ENCODE measurements at regions not wholly inside any gene's neighbourhood (a gene's known extent, or its start where the extent isn't known, plus 50 kb on each side); places are given as distances from the start of the nearest gene placed in this dataset.

DNA sequence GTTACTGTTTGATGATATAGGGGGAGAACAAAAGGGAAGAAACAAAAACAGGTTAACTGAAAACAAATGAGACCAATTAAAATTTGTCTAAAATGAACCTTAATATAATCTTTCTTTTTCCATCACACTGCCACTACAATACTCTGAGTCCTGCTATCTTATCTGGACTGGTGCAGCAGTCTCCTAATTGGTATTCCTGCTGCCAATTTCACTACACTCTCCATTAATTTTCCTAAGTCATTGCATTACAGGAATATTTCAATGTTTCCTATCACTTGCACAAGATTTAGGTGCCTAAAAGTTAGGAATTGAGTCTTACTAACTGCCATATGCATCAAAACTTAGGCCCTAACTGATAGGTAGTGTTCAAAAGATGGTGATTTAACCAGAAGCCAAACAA is 884.9 kb upstream of the MGAT4C start:
- DNase-seq, result no peak

DNA sequence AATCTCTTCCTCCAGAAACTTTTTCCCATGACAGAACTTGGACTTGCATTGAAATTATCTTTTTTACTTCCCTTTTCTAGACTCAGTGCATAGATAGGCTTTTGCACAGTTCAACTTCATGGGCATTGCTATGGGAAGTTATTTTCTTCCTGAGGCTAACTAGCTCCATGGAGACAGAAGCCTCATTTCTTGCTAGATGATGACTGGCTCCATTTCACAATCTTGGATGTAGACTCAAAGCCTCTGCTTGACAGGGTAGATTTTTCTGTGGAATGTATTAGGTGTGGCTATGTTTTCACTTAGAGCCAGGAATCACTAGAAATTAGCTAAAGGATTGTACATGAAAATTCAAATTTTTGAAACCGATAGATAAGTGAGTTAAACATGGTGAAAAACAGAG is 884.1 kb upstream of the MGAT4C start:
- no peak for DNase-seq

DNA sequence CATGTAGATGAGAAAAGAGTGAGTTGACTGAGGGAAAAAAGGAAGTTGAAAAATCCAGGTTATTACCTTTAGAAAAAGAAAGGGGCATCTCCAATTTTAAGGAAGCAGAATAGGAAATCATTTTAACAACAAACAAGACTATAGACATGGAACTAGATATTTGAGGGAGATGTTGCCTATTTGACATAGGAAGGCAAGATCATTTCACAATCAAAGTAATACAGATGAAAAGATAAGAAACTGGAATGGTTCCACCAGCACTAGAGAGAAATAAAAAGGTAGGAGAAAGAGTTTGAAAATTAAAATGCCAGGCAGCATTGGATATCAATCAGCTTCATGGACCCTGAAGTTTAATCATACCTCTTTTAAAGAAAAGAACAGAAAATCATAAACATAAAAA is 881.0 kb upstream of the MGAT4C start:
- no peak for DNase-seq

DNA sequence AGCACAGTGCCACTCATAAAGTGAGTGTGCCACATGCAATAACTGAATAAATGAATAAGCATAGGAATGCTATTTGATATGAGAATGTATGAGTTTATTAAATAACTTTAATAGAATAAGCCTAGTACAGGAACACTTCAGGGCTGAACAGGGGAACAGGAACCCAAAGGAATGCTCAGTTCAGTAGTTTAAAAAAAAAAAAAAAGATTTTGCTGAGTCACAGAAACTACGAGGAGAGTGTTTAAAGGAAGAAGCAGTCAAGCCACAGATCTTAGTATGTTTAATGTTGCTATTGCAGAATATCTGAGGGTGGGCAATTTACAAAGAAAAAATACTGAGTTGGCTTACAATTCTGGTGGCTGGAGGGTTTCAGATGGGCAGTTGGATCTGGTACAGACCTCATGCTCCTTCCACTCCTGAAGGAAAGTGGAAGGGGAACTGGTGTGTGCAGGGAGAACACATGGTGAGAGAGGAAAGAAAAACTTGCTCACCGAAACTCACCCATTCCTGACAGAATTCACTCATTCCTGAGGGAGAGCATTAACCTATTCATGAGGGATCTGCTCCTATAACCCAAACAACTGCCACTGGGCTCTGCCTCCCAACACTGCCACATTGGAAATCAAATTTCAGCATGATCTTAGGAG is 880.3 kb upstream of the MGAT4C start:
- no peak for DNase-seq

DNA sequence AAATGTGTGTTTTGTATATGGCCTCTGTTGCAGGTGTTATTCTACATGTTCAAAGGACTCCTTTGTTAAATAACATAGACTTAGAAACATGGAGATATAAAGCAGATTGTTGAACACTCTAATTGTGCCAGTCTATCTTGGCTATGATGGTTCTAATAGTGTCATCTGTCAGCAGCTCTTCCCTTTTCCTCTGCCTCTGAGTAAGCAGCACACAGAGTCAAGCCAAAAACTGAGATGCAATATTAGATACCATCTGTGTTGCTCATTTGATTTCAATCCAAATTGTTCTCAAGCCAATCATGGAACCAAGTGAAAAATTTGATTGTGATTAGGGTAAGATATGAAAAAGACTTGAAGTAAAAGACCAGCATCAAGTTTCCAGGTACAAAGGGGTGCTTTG is 871.1 kb upstream of the MGAT4C start:
- no peak for DNase-seq

DNA sequence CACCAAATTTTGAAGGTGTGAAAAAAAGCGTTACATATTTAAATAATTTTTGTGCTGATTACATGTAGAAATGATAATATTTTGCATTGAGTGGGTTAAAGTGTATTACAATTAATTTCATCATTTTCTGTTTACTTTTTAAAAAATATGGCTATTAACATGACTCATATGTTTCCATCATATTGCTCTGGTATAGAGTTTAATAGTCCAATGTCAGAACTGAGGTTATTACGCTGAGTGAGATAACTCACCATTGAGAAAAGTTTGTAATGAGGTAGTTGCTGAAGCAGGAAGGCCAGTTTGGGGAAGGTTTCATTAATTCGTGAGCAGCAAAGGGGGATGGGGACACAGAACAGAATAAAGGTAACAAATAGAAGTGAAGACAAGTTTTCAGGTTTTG is 865.7 kb upstream of the MGAT4C start:
- DNase-seq, result no peak

DNA sequence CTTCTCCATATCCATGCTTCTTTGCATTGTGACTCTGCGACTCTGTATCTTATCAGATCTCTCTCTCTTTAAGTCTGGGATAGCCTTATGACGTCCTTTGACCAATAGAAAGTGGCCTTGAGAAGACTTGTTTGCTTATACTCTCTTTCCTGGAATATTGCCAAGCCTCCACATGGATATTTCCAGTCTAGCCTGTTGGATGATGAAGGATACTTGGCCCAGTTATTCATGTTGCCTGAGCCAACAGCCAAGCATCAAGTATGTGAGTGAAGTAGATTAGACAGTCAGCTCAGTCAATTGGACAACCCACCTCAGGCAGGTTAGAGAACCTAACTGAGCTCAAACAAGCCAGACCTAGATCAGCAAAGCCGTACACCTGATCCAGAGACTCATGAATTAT is 864.2 kb upstream of the MGAT4C start:
- DNase-seq, result peak; percentile 5

DNA sequence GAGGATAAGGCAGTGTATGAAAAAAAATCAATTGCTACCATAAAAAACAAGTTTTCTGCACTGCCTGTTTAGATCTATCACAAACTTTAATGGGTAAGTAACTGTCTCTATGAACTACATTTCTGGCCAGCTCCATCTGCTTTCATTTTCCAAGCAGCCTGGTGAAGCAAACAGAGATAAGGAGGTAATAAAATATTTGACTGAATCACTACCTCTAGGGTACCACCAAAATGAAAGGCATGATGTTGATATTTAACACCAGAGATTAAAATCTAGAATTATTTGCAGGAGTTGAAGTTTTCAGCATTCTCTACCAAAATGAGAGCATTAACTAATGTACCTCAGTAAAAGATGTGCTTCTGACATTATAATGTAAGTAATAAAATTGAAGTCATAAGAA is 863.5 kb upstream of the MGAT4C start:
- DNase-seq, result no peak

DNA sequence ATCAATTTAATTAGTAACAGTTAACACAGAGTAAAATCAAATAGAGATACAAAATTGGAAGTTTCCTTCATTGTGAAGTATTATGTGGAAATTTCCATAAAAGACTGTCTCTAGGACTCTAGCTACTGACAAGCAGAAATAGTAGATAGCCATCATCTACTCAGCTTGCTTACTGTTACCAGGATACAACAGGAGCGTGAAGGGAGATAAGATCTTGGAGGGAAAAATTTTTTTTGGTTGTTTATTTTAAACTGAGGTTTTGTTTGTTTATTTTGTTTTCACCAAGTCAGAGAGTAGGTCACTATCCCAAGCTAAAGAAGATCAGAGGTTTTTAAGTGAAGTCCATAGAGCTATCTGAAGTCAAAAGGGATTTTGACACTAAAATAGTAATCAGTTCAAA is 861.3 kb upstream of the MGAT4C start:
- DNase-seq, result no peak

DNA sequence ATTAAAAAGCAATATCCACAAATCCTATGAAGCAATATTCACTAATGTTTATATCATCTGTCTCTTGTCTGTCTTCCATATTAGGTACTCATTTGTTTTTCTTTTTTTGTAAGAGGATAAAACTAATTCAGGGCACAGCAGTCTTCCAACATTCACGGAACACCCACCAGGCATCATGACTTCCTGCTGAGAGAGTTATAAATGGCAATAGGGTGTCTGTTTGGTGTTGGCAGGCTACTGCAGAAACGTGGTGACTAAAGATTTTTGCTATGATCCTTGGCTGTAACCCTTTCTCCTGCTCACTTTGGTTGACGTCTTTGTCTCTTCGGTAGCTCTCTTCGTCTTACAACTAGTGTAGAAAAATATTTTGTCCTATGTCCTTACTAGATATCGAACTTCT is 860.6 kb upstream of the MGAT4C start:
- DNase-seq, result no peak

DNA sequence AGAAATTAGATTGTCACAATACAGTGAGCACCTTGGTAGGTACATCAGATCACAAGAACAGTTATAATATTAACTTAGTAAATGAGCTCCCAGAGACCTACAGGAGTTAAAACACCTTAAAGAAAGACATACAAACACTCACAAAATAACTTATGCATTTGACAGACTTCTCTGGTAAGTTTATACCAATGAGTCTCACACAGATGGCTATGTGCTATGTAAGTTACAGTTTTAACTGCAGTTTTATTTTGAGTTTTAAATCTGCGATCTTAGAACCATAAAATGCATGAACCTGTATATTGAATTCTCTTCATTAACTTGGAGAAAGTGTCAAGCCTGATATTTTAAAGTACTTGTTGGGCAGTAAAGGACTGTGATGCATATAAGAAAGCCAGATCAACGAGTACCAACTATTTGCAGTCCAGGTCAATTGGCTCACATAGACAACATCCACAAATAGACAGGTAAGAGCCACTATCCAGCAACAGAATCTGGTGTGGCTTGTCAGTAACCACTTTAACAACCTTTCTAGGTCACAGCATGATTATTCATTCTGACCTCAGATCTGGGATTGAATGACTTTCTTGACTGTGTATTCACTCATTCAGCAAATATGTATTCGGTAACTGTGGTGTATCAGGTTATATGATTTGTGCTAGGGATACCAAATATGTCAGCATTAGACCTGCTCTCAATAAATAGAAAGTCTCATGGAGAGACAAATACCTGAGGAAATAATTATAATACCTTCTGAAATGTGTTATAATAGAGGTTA is 856.6 kb upstream of the MGAT4C start:
- no peak for DNase-seq

DNA sequence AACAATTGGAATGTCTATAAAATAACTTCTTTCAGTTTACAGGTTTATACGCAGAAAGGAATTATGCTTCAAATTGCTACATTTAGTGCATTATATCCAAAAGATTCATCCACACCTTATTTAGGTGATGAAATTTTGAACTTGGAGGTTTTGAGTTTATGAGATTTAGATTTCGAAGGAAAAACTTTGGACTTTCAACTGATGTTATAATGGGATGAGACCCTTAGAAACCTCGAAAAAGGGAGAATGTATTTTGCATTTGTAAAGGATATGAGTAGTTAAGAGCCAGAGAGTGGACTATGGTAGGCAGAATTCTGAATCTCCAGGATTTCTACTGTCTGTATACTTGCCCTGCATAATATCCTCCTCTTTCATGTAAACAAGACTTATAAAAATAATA is 851.6 kb upstream of the MGAT4C start:
- no peak for DNase-seq

DNA sequence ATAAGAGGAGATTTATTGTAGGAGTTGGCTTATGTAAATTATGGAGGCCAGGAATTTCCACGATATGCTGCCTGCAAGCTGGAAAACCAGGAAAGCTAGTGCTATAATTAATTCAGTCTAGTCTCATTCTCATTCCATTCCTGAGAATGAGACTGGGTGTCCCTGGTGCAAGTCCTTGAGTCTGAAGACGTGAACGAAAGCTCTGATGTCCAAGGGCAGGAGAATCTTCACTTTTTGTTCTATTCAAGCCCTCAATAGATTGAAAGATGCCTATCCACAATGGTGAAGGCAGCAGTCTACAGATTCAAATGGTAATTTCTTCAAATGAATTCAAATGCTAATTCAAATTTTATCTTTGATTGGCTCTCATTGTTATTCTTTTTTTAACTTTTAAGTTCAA is 851.1 kb upstream of the MGAT4C start:
- no peak for DNase-seq

DNA sequence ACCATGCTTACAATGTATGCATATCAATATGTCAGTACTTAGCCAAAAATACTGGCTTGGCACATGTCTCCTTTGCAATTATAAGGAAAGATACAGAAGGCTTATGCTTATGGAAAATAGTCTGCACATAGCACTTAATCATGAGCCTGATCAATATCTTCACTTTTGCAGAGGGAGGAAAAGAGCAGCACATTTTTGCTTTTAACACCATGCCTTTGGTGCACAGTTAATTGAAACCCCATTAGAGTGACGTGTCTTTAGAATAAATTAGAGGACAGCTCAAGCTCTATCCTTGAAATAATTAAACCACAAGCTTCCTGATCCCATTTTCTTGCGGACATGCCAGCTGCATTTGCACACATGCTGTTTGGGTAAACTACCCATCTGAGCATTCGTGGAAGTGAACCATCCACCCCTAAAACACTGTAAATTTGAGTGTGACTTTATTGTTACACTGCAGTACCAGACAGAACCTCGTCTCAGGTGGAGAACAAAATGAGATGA is 839.9 kb upstream of the MGAT4C start:
- no peak for DNase-seq

DNA sequence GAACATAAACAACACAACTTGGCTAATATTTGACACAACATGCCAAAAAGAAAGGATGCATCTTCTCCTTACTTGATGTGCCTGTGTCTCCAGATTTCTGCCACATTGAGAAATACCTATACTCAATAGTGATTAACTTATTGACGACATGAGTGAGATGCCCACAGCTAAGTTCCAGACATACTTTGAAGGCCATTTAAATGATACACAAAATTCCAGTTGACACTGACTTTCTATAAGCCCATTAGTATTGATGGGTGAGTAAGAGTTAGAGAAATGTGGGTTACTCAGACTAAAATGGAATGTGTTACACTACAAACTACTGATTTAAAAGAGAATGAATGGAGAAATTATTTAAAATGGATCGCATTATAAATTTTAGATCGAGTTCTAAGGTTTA is 838.2 kb upstream of the MGAT4C start:
- no peak for DNase-seq

DNA sequence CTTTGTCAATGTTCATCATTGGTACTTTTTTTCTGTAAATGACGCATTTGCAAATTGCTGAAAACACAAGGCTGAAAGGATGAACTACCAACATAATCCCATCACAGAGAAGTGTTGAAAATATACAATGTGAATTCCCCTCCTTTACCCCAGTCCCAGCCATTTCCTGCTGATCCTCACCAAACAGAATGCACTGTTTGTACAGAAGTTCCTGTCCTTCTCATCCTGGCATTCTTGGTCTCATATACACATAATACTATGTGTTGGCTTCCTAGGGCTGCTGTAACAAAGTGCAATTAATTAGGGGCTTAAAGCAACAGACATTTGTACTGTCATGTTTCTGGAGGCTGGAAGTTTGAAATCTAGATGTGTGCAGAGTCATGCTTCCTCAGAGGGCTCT is 836.2 kb upstream of the MGAT4C start:
- DNase-seq, result no peak

DNA sequence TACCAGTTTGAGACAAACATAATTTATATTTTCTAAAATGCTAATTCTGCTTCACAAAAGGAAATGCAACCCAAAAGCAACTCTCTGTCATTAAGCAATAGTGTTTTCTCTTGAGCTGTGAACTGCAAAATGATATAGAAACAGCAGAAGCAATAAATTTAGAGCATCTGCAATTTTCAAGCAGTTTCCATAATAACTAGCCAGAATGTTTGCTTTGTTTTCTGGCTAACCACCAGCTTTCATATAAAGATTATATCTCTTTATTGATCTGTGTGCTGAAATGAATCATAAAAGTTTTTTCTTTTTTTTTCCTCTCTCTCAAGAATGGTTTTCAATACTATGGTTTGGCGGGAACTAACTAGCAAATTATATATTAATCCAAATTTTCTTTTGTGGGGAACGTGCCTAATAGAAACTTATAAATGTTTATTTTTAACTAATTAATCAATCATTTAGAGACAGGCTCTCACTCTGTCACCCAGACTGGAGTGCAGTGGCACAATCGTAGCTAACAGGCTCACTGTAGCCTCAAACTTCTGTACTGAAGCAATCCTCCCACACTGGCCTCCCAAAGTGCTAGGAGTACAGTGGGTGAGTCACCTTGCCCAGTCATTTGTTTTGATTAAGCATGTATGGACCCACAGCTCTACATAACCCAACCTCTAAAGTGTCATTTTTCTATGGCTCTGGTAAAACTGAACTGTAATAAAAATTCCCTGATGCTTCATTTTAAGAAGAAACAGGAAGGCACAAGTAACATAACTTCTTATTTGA is 830.1 kb upstream of the MGAT4C start:
- DNase-seq, result peak; percentile 11

DNA sequence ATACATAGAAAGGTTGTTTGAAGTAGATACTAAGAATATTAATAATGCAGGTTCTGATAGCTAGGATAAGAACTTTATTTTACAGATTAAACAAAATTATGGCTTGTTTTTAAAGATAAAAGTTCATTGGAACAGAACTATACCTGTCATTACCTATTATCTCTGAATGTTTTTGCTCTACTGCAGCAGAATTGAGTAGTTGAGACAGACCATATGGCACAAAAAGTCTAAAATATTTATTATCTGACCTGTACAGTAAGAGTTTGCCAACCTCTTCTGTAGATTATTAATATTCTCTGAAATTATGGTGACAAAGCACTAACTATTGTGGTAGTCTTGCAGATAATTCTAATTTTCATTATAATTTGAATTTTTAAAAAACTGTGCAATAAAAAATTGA is 829.1 kb upstream of the MGAT4C start:
- DNase-seq, result no peak

DNA sequence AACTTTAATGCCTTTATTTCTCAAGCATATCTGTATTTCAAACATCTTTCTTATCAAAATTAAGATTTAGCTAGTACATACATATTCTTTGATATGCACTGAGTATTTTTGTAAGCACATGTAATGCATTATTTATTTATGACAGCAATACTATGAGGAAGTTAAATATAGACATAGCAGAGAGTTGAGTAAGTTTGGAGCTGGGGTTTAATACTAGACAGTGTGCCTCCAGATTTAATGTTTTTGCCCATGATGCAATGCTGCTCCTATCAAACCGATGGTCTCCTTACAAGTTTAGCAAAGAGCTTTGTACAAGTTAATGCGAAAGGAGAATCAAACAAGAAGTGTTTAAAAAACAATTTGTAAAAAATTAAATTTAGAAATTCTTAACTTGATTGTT is 826.6 kb upstream of the MGAT4C start:
- DNase-seq, result no peak

DNA sequence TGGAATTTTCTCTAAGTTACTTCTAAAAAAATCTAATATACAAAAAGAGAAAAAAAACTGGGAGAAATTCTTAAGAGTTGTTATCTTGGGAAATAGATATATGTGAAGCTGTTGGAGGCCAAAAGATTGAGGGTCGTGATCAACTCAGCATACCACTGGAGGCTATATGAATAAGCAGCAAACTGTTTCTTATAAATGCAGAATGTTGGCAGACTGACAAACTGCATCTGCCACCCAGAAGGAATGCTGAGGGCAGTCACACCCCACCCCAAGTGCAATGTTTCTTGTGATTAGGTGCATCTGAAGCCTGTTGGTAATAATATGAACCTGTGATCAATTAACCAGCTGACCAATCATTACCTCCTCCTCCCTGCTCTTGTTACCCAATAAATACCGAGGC is 818.6 kb upstream of the MGAT4C start:
- DNase-seq, result no peak

DNA sequence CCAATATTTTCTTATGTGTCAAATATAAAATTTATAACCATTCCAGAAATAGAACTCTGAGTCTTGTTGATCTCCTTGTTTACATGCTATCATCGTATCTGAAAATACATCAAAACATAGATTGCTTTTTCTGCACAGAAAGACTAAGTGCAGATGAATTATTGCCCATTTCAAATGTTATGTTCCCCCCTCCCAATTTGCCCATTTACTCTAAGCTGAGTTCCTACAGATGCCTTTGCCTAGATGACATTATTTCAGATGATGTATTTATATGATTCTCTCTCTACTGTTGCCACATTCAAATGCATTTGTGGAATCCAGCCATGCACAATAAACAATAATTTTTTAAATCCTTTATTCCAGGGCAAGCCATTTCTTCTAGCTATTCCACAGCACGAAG is 810.1 kb upstream of the MGAT4C start:
- DNase-seq, result no peak

DNA sequence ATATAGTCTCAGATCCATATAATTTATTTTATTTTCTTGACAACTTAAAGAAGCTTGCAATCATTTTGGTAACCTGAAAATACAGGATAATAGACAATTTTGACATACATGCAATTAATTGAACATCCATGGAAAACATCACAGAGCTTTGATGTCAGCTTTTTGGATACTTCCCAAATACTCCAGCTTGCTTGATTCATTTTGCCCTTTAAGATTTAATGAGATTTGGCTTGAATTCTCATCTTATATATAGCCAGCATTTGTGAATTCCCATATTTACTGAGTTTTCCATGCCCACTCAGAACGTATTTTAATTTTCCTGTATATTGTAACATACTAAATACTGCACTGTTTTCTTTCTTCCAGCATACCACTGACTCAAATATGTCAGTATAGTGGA is 803.0 kb upstream of the MGAT4C start:
- no peak for DNase-seq

DNA sequence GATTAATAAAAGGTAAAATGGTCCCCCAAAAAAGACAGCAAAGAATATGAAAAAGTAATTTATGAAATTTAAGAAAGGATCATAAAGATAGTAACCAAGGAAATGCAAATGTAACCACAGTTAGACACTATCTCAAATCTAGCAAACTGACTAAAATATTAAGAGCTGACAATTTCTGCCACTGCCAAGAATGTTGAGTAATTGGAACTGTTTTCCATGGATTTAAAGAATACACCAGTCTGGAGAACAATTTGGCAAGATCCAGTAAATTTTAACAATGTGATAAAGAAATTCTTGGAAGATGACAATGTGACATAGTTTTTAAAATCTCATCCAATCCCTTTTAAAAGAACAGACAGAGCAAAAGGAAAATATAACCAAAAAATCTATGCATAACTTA is 798.0 kb upstream of the MGAT4C start:
- no peak for DNase-seq

DNA sequence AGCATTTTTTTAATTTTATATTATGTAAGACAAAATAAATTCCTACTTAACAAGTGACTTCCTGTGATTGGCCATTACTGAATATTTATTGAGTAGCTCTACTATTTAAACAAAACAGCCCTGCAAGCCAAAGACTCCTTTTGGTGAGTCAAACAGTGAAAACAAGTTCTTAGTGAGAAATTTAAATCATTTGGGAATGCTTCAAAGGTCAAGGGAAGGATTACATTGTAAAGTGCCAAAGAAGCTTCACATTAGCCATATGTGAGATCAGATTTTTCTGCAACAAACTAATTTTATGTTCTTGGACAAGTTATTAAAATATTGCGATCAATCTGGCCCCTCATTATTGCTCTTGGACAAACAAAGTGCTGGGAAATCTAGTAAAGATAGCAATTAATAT is 795.4 kb upstream of the MGAT4C start:
- no peak for DNase-seq
